ENCODE measurements at regions not wholly inside any gene's neighbourhood (a gene's known extent, or its start where the extent isn't known, plus 50 kb on each side); places are given as distances from the start of the nearest gene placed in this dataset.

- H3K4me1 ChIP-seq (ENCODE audit: control insufficient read depth, insufficient read depth, low read length), result no peaks in the 10 kb centered on the region
- DNase-seq (no peak), ATAC-seq (ENCODE audit: low read depth) (no peak)
- H3K27ac ChIP-seq (ENCODE audit: insufficient read depth, low read length), result no peak overlapping the region
- H2AK5ac ChIP-seq (ENCODE audit: low read depth, low read length), result no peak overlapping the region
- H3K56ac ChIP-seq (ENCODE audit: extremely low read depth, insufficient read depth, low read length), result no peak overlapping the region
- no peak overlapping the region for H3K14ac ChIP-seq (replicated peaks; ENCODE audit: low read depth, low read length)
- no peak overlapping the region for H3K23ac ChIP-seq (ENCODE audit: low read depth, low read length)
- in situ Hi-C loops (cut with MboI; ENCODE audit: low sequenced_read_pairs), result no loop called here
- no peaks in the 10 kb centered on the region for H3K9me3 ChIP-seq (ENCODE audit: control insufficient read depth, insufficient read depth, low read length)
- intact Hi-C loops (cut with micrococcal nuclease), result no loop called here
- no peak overlapping the region for H3K4me3 ChIP-seq (ENCODE audit: insufficient read depth, low read depth, low read length)
- no peaks in the 10 kb centered on the region for H3K36me3 ChIP-seq (ENCODE audit: control insufficient read depth, insufficient read depth, low read length)
- no peak overlapping the region for H2BK120ac ChIP-seq (ENCODE audit: low read depth, low read length)
- no peaks in the 10 kb centered on the region for H3K9me1 ChIP-seq (ENCODE audit: insufficient read depth, low read length)
- no peak overlapping the region for H4K8ac ChIP-seq (ENCODE audit: low read depth in 2 of 2, low read length in 2 of 2)
- ChIA-PET CTCF (no interaction called here), POLR2A (ENCODE audit: unreplicated experiment) (no interaction called here)
- 20% methylated on average over 1 of the region's 6 CpGs; no CpG with 5 or more reads in 1 of the 2 experiments for WGBS, 2 experiments (ENCODE audit: extremely low coverage in 2 of 2, insufficient read length in 1 of 2)
- no peak overlapping the region for H4K5ac ChIP-seq (ENCODE audit: low read depth, low read length)
- H2BK5ac ChIP-seq (ENCODE audit: low read depth, low read length, poor library complexity, severe bottlenecking), result no peak overlapping the region
- no peak overlapping the region for H3K4ac ChIP-seq (ENCODE audit: low read depth, low read length)
- no TSS peak for BruUV-seq (replicated peaks)
- dilution Hi-C loops (cut with HindIII; ENCODE audit: low sequenced_read_pairs, unreplicated experiment), result no loop called here
- H3K9ac ChIP-seq (ENCODE audit: low read depth, low read length), result no peak overlapping the region
- no peak overlapping the region for H2BK20ac ChIP-seq (ENCODE audit: low read depth, low read length)
- no peak overlapping the region for H3K4me2 ChIP-seq (ENCODE audit: low read depth, low read length)
- no peaks in the 10 kb centered on the region for H3K79me1 ChIP-seq (ENCODE audit: low read depth in 1 of 2, low read length in 2 of 2)
- H2AFZ ChIP-seq (replicated peaks; ENCODE audit: low read length, poor library complexity), result peak overlapping the region; percentile 14
- H4K20me1 ChIP-seq (ENCODE audit: insufficient read depth, low read length), result no peaks in the 10 kb centered on the region
- H2BK15ac ChIP-seq (ENCODE audit: low read depth, low read length), result no peak overlapping the region
- H3K18ac ChIP-seq (ENCODE audit: low read depth, low read length), result no peak overlapping the region
- no peak for TF ChIP-seq BHLHE40 (IDR thresholded peaks at IDR 0.05; ENCODE audit: low read depth, low read length)
- TF ChIP-seq, protein P1, sequence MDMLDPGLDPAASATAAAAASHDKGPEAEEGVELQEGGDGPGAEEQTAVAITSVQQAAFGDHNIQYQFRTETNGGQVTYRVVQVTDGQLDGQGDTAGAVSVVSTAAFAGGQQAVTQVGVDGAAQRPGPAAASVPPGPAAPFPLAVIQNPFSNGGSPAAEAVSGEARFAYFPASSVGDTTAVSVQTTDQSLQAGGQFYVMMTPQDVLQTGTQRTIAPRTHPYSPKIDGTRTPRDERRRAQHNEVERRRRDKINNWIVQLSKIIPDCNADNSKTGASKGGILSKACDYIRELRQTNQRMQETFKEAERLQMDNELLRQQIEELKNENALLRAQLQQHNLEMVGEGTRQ (IDR thresholded peaks at IDR 0.05; ENCODE audit: low read depth, low read length), result peak; percentile 60
- TF ChIP-seq CHD1 (IDR thresholded peaks at IDR 0.05; ENCODE audit: low read depth, low read length), result no peak
- TF ChIP-seq FOS (IDR thresholded peaks at IDR 0.05; ENCODE audit: low read depth, low read length), result no peak
- peaks cover 3% of the 10 kb centered on the region; the same call in 1 of the 2 replicates for H3K27me3 ChIP-seq (ENCODE audit: control insufficient read depth, insufficient read depth, low read length)
- H4K91ac ChIP-seq (ENCODE audit: insufficient read depth, low read depth, low read length), result no peak overlapping the region
- no peak overlapping the region for H2AK9ac ChIP-seq (replicated peaks; ENCODE audit: low read depth, low read length, poor library complexity)
These were observed 224.9 kb downstream of the ANKRD60 start for GRCh38 chr20:58003525-58003924.

Data from IMR-90 (cell line).